NCI-H1930 (cell line): ENCODE measurements at regions not wholly inside any gene's neighbourhood (a gene's known extent, or its start where the extent isn't known, plus 50 kb on each side); places are given as distances from the start of the nearest gene placed in this dataset.

Source experiments
- DNase-seq, 2 experiments: peaks; one replicate each; lab custom pipeline; 2025; lab: John Stamatoyannopoulos, UW

- DNase-seq, result no peak
Measured at GRCh38 chr11:122176651-122177050, 60.6 kb upstream of the BLID start.

GRCh38 chr11:122175306-122175705, 59.3 kb upstream of the BLID start:
- DNase-seq, result no peak

DNA sequence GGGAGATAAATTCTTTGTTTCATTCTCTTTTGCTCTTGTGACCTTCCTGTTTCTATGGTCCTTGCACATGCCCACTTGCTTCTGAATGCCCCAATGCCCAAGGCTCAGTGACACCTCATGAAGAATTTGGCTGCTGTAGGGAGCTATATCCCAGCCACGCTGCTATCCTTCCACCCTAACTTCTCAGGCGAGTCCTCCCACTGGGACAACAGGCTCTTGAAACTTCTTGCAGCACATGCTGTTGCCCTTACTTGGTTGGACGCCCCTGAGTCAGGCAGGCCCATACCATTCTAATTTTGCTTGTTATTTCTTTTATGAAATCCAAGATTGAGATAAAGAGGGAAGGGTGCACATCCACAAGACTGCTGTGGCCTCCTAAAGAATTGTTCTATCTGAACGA, 57.6 kb upstream of the BLID start:
- DNase-seq, result no peak

- no peak for DNase-seq
Measured at GRCh38 chr11:122173074-122173450, 57.0 kb upstream of the BLID start.

- no peak for DNase-seq
Measured at GRCh38 chr11:122172352-122173073, 56.5 kb upstream of the BLID start.

- DNase-seq, result no peak
Measured at GRCh38 chr11:122170815-122171475, 54.9 kb upstream of the BLID start.

GRCh38 chr11:122168218-122168617, 52.2 kb upstream of the BLID start:
- no peak for DNase-seq

DNA sequence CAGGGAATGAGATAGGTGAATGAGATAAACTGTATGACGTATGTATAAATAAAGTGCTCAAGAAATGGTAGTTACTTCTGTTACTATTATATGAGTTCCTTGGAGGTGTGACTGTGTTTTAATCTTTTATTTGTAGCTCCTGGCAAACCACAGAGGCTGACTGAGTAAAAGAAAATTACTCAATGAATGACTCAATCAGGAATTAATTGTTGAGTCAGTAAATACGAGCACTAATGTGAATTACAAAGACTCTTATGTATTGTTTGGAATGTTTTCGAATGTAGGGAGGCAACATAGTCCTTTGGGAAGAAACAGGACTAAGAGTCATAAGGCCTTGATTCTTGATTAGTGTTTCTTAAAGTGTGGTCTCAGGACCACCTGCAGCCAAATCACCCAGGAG, 51.1 kb upstream of the BLID start:
- no peak for DNase-seq

DNA sequence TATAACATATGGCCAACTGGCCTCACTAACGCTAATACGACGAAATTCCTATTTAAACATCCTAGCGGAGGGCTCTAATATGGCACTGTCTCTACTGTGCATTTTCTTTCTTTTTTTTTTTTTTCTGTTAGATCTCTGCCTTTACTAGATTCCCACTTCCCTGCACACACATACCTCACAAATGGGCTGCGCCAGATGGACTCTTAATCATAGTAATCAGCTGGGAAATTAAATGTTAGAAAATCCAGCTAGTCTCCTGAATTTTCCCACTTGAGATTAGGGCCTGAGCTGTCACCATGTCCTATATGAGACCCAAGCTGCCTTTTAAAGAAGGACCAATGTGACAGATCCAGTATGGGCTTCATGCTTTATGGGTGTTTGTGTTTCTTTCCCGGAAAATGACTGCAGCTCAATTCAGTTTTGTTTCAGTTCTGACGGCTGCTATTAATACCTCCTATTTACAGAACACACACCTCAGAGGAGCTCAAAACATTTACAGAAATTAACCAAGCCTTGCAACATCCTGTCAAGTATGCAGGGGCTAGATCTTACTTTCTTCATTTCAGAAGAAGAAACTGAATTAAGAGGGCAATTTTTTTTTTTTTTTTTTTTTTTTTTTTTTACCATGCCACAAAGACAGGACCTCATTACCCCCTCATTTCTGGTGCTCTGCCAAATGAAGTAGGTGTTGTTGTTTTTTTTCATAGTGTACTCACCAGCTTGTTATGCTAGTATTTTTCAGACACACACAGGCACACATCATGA, 49.8 kb upstream of the BLID start:
- no peak for DNase-seq
